HPDE6-E6E7 (cell line): ENCODE measurements at regions not wholly inside any gene's neighbourhood (a gene's known extent, or its start where the extent isn't known, plus 50 kb on each side); places are given as distances from the start of the nearest gene placed in this dataset.

Experiments
- DNase-seq: peaks from one replicate; pipeline ENCODE4 v3.0.0; 2011; ENCODE audit warnings: missing footprints; ENCODE audit errors: extremely low spot score

DNA sequence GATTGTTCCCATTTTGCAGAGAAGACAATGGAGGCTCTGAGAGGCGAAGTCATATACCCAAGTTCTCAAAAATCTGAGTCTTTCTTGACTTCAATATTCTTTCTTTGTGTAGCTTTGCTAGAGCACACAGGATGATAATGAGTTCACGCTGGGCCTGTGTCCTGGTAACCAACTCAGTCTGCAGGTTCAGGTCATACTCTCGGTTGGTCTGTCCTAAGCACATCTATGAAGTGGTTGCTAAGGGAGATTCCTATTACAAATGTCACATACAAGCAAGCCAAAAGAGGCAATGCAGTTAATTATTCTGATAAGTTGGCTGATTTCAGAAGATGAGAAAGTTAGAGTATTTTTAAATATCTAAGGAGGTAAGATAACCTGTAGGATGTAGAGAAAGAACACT lies 481.0 kb downstream of the SOX6 start:
- no peak for DNase-seq

DNA sequence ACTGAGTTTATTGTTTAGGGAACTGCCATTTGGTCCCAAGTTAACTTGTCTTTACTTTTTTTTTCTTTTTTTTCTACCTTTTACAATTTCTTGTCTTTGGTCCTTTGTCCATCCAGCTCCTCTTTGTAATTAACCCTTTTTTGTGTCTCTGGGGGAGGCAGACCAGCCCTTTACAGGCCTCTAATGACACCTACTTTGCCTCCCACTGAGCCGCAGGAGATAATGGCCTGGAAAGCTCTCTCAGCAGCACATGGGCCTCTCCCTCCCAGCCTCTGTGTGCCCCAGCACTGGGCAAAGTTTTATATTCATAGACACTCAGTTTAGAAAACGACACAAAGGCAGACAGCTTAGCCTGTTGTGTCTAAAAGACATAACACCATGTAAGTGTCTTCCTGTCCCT lies 480.4 kb downstream of the SOX6 start:
- no peak for DNase-seq

DNA sequence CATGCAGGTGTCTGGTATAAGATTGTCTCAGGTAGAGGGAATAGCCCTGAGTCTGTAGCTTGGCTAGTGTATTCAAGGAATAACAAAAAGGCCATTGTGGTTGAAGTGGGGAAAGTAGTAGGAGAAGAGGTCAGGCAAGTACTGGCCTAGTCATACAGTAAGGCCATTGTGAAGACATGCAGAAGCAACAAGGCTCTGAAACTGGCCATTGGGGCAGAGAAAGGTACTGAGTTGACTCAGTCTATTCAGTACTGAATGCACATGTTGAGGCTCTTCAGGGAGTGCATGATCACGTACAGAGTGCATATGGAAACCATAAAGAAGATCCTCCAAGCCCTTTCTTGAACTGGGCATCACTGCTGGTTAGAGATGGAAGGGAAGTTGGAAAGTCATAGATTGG lies 477.6 kb downstream of the SOX6 start:
- no peak for DNase-seq

DNA sequence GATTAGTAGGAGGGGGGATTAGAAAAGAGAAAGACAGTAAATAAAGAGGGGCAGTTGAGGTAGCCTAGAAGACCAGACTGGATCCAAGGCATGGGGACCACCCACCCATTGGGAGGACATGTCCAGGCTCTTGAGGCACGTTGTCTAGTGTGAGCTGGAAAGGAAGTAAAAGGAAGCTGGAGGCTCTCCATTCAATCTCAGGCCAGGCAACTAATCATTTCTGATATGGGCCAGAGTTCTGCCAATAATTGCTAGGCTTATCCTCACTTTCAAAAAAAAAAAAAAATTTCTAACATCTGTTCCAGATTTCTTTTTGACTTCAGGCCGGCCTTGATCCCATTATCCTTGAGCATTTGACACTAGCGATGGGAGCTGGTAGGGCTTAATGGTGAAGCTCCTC lies 476.1 kb downstream of the SOX6 start:
- no peak for DNase-seq

DNA sequence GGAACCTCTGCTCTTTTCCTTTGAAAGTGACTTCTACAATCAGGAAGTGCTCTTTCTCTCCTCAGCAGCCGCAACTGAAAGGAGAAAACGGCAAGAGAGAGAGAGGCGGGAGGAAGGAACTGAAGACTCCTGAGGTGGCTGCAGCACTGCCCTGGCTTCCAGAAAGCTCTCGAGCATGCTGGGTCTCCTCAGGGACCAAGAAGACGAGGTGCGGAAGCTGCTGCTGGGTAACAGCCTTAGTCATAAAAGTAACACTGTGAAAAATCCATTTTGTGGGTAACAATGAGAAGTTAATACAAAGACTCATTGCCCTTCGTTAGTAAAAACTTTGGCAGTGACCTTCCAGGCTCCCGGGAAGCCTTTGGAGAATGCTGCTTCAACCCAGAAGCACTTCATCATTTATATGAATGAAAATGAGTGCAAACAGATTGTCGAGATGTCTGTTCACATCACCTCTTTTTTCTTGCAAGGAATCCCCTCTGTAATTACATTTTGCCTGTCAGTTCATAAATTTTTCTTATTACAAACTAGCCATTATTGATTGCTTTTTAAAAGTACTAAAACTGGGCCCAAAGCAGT lies 473.4 kb downstream of the SOX6 start:
- no peak for DNase-seq

DNA sequence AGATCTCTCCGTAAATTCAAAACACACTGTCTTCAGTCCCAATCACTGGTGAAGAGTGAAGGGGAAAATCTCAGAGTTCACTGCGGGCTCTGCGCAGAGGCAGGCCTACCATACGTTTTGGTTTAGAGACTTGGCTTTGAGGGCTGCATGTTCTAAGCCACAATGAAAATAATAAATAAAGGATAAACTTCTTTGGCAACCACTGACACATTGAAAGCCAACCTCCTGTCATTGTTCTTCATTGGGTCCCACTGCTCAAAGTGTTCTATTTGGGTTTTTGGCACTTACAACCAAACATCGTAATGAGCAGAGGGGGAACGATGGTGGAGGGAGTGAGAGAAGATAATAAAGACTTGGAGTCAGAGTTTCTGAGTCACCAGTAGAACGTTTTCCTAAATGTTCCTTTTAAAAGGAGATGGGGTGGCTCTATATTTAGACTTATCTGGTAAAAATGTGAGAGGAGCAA lies 472.9 kb downstream of the SOX6 start:
- DNase-seq, result no peak

DNA sequence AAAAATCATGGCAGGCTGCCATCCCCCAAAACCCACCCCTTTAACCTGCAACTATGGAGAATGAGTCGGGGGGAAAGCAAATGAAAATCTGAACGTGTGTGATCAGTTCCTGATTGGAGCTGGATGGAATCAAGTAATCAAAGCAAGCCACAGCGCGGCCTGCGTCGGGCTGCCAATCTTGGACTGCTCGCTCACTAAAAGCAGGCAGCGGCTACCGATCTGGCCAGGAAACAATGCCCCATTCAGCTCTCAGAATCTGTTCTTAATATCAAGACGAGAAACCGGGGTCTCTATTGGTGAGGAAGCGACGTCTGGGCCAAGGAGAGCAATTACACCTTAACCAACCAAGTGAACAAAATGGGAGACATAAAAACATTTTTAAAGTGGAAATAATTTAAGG lies 472.2 kb downstream of the SOX6 start:
- no peak for DNase-seq

DNA sequence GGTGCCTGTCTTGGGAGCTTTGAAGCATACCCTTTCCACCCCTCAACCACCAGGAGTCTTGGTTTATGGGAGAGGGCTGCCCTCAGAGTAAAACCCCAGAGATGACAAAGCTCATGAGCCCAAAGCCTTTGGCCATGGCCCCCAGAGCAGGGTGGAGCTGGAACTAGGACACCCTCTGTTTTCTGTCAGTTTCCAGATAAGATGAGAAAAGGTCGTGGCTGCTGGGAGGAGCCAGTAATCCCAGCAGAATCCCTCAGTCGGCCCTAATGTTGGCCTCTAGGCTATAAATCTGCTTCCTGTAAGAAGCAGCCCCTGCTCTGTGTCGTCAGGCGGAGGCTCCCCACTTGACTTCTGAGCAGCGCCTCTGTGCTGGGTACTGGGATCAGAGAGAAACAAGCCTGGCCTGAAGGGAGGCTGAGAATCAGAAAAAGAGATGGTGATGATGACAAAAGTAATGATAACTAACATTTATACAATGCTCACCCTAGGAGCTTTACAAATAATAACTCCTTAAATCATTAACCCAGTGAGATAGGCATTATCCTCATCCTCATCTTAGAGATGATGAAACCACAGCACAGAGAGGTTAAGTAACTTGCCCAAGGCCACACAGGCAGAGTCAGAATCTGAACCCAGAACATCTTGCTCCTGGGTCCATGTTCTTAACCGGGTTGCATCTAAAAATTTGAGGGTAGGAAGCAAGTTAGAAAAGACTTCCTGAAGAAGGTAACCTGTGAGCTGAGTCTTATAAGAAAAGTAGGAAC lies 471.4 kb downstream of the SOX6 start:
- DNase-seq, result no peak

DNA sequence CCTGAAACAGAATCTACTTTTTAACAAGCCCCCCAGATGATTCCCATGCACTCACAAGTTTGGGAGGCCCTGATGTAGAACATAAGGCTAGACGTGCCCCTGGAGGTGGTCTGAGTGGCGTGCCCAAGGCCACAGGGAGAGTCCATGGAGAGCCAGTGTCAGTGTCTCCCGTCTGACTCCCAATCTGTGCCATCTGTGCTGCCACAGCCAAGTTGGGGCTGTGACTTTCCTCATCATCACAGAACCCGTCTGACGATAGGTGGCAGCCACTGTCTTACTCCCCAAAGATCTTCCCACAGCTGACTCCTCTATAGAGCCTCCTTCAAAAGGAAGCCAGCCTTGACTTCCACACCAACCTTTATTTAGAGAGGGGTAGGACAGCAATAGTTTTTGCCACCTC lies 470.5 kb downstream of the SOX6 start:
- no peak for DNase-seq

DNA sequence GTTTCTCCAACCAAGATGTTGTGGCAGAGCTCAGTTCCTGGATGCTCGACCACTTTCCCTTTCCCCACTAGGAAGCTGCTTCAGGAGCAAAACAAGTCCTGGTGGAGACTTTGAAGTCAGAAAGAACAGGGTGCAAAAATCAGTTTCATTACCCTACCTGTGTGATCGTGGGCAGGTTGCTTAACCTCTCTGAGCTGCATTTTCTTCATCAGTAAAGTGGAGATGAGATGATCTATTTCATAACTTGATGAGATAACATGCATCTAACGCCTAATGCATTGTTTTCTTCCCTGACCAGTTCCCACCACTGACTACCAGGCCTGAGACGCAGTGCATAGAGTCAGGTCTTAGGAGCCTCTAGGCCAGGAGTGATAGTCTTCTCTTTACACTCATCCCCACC lies 470.0 kb downstream of the SOX6 start:
- no peak for DNase-seq

DNA sequence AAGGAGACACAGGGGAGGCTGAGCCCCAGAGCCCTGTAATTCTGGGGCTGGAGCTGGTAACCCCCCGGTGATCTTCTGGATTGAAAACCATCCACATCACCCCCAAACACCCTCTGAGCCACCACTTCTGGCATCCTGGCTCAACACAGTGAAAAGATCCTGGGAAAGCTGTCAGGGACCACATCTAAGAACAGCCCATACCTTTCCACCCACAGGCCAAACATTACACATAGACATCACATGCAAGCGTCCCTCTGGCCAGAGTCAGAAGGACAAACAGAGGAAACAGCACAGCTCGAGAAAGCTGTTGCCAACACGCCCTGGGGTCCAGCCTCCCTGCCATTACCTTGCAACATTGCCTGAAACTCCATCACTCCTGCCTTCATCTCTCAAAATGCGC lies 469.5 kb downstream of the SOX6 start:
- no peak for DNase-seq

DNA sequence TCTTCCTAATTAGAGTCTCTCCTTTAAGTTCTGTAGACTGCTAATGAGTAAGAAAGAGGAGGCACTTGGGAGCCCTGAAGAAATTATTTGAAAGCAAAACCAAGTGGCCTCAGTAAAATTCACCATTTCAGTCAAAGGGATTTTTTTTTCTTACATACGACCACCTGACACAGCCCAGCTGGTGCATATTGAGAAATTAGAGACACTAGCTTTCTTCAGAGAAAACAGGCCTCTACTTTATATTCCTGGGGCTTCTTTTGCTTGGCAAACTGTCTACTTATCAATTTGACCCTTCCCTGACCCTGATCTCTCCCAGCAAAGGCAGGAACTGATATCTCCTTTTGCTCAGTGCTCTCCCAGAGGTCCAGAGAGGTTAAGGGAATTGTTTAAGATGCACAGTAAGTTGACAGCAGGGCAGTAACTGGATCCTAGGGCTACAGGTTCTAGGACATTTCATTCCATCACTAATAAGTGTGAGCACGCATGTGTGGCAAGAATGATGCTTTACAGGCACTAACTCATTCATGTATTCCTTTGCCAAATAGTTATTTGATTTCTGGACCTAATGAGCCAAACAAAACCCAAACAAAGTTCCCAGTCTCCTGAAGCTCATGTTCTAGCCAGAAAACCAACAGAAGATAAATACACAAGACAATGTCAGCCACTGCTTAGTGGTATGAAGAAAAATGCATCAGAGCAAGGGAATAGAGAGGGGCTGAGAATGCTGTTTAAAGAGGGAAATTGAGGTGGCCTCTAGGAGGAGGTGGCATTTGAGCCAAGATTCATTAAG lies 467.6 kb downstream of the SOX6 start:
- DNase-seq, result no peak

DNA sequence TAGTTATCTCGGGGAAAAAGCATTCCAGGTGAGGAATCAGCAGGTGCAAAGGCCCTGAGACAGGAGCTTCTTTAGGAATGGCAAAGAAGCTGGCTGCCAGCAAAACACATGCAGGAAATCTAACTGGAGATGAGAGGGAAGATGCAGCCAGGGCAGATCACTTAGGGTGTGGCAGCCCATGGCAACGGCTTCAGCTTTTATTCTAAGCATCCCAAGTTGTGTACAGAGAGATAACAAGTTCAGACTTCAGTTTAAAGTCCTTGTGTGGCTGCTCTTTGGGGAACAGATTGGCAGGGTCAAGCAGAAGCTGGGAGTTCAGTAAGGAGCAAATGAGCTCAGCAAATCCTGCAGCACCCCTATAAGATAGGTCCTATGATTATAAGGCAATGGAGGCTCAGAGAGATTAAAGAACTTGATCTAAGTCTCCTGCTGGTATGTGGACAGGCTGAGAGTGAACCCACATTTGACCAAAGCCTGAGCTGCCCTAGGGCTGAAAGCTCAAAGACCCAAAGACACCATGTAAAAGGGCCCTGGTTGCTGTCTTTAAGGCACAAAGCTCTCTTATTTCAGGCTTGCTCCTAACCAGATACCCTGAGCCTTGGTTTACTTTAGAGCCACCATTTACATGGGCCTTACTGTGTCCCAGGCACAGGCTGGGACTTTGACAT lies 466.8 kb downstream of the SOX6 start:
- no peak for DNase-seq

DNA sequence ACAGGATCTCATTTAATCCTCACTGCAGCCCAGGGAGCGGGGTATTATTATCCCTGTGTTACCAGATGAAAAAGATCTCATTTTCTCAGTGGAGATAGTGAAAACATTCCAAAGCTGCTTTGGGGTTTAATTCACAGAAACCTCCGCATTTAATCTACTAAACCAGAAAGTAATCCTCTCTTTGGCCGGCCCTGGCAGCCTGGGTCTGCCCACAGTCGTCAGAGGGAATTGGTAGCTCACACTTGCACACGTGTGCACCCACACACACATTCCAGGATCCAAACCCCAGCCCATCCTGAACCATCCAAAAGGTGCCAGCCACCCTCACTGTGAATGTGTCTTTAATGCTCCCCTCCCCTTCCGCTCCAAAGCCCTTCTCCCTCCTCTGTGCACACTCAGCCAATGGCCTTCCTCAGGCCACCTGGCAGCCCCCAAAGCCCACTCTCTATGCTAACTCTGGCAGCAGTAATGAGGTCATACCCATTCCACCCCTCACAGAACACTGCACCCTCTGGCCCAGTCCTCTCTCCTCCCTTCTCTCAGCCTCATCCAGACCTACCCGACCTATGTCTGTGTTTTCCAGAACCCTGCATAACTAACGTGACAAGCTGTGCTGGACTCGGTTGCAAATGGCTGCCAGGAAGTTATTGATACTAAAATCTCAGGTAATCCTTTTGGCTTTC lies 466.2 kb downstream of the SOX6 start:
- DNase-seq, result no peak

DNA sequence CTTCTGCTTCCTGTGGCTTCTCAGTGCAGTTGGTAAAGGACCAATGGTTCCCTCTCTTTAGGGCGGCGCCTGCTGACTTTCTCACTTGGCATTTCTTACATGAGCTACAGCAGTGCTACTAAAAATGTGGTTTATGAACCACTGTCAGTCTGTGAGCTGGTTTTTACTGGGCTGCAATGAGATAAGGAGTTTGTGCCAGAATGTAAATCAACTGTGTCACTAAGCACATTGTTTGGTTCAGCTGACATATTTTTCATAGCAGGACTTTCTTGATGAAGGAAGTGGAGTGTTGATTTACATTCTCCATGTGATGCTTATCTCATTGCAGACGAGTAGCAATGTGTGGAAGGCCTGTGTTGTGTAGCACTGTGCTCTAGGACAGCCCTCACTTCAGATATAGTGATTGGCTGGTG lies 463.3 kb downstream of the SOX6 start:
- no peak for DNase-seq

DNA sequence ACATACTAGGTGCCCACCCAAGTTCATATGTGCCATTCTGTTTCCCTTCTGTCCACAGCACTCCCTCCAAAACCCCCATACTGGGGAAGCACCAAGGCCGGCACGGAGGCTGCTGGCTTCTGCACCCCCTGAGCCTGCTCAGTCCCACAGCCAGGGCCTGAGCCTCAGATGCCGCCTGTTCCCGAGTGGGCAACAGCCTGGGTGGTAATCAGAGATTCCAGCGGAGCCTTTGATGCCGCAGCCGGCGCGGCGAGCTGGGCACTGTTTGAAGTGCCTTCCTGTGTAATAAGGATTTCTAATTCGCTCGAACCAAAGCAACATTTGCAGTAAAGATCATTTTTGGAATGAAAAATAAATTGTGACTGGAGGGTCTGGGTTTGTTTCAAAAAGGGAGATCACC lies 460.3 kb downstream of the SOX6 start:
- DNase-seq, result no peak

DNA sequence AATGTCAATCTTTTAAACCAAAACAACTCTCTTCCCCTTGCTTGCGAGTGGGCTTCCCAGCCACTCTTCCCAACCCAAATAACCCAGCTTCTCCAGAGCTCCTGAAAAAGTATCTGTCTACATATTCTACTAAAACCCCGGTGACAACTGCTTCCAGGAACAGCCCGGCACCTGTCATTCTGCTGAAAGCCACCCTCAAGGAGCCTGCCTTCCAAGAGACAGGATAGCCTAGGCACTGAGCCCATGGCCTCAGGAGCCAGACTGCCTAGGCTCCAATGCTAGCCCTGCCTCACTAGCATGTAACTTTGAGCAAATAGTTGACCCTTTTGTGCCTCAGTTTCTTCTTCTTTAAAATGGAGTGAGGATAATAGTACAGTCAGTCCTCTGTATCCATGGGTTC lies 459.8 kb downstream of the SOX6 start:
- no peak for DNase-seq

DNA sequence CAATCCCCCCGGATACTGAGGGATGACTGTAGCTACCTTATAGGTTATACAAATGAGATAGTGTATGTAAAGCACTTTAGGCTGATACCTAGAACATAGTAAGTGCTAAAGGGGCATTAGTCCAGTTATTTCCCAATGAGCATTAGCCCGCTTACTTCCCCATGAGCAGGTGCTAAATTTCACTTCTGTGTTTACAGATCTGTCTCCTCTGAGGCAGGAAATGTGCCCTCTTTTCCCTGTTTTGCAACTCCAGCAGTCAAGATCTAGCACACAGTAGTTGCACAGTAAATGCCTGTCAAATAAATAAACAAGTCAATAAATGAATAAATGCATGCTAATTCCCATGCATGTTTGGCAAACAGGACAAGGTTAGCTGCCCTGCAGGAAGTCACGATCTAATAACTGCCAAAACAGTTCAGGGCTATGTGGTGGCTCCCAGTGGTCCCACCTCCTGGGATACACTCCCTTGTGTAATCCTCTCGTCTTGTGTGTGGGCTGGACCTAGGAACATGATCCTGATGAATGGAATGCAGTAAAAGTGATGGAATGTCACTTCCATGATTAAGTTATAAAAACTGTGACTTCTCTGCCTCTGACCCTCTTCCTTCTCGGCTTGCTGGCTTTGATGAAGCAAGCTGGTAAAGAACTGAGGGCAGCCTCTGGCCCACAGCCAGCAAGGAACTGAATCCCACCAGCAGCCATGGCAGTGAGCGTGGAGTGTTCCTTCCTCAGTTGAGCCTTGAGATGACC lies 459.0 kb downstream of the SOX6 start:
- DNase-seq, result no peak

DNA sequence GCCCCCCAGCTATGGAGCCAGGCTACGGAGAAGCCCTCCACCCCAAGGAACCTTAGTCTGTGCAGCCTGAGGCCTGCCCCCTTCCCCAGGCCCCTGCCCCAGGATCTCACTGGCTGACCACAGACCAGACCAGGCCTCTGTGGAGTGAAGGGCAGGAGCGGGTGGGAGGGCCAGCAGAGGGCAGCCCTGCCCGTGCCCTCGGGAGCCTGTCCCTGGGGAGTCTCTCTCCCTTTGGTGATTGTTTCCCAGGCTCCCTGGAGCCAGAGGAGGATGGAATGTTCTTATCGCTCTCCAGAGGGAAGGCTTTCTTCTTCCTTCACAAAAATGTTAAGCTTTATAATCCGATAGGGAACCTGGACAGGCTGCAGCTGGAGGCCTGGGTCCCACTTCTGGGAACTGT lies 455.3 kb downstream of the SOX6 start:
- DNase-seq, result no peak

DNA sequence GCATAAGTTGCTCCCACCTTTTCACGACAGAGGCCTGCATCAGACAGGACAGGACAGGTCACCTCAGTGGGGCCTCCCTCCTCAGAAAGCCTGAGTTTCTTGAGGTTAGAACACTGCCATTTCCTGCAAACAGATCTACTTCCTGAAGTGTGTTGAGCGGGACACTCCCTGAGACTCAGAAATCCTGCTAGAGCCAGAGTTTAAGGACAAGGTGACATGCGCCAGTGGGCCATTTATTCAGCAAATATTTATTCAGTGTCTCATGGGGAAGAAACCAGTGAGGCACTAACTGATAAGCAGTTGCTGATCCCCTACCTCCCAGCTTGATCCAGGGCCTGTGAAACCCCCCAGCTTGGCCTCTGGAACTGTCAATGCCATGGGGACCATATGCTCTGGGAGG lies 454.6 kb downstream of the SOX6 start:
- DNase-seq, result no peak

DNA sequence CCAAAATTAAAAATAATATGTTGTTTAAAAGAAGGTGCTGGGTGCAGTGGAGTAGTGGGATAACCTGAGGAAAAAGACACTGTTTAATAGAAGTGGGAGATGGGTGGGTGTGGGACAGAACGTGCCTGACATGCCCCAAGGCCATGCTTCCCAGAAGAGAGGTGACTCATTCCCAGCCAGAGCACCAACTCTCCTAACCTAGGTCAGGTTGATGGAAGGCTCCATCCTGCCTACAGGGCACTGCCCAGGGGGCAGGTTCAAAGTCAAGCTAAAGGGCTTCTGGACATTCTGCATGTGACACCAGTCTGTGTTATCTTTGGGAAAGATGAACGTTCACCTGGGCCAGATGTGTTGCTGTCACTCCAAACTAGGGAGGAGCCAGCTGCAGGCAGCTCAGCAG lies 453.1 kb downstream of the SOX6 start:
- peak; percentile 28 for DNase-seq
